Lower leg skin (tissue), 3 donors: ENCODE measurements at regions not wholly inside any gene's neighbourhood (a gene's known extent, or its start where the extent isn't known, plus 50 kb on each side); places are given as distances from the start of the nearest gene placed in this dataset.

Source experiments
- POLR2A ChIP-seq, 2 donors: fragments of 450-650 bp; IDR thresholded peaks; one replicate each; pipeline ENCODE4 v1.6.1; 2016 to 2017; ENCODE audit warnings: antibody characterized with exemption in 2 of 2, mild to moderate bottlenecking in 1 of 2, moderate library complexity in 1 of 2
- TF ChIP-seq, protein P1 (sequence below), 3 donors: fragments of 450-650 bp; IDR thresholded peaks; one replicate each; pipeline ENCODE4 v1.5.1; 2016; ENCODE audit warnings: antibody characterized with exemption in 3 of 3, mild to moderate bottlenecking in 3 of 3, moderate library complexity in 2 of 3

DNA sequence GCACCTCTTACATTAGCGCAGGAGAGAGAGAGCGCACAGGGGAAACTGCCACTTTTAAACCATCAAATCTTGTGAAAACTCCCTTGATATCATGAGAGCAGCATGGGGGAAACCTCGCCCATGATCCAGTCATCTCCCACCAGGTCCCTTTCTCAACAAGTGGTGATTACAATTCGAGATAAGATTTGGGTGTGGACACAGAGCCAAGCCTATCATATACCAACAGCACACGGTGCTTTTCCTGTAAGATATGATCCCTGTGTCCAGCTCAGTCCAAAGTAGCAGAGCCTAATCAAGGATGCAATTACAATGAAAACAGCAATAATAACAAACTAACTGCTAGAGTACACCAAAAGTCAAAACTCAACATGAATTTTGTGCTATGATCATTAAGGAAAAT, 148.7 kb upstream of the TCF21 start:
- TF ChIP-seq, protein P1, sequence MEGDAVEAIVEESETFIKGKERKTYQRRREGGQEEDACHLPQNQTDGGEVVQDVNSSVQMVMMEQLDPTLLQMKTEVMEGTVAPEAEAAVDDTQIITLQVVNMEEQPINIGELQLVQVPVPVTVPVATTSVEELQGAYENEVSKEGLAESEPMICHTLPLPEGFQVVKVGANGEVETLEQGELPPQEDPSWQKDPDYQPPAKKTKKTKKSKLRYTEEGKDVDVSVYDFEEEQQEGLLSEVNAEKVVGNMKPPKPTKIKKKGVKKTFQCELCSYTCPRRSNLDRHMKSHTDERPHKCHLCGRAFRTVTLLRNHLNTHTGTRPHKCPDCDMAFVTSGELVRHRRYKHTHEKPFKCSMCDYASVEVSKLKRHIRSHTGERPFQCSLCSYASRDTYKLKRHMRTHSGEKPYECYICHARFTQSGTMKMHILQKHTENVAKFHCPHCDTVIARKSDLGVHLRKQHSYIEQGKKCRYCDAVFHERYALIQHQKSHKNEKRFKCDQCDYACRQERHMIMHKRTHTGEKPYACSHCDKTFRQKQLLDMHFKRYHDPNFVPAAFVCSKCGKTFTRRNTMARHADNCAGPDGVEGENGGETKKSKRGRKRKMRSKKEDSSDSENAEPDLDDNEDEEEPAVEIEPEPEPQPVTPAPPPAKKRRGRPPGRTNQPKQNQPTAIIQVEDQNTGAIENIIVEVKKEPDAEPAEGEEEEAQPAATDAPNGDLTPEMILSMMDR (IDR thresholded peaks at IDR 0.05) = no peak
- TF ChIP-seq POLR2A (IDR thresholded peaks at IDR 0.05) = no peak
